GM12874 (cell line): ENCODE measurements at regions not wholly inside any gene's neighbourhood (a gene's known extent, or its start where the extent isn't known, plus 50 kb on each side); places are given as distances from the start of the nearest gene placed in this dataset.

Experiments used
- TF ChIP-seq, protein P1 (sequence below): IDR thresholded peaks from 2 replicates; pipeline ENCODE4 v1.5.1; 2011; ENCODE audit warnings: low read depth, mild to moderate bottlenecking, control low read depth, low read length, moderate library complexity; ENCODE audit not compliant: insufficient read depth

DNA sequence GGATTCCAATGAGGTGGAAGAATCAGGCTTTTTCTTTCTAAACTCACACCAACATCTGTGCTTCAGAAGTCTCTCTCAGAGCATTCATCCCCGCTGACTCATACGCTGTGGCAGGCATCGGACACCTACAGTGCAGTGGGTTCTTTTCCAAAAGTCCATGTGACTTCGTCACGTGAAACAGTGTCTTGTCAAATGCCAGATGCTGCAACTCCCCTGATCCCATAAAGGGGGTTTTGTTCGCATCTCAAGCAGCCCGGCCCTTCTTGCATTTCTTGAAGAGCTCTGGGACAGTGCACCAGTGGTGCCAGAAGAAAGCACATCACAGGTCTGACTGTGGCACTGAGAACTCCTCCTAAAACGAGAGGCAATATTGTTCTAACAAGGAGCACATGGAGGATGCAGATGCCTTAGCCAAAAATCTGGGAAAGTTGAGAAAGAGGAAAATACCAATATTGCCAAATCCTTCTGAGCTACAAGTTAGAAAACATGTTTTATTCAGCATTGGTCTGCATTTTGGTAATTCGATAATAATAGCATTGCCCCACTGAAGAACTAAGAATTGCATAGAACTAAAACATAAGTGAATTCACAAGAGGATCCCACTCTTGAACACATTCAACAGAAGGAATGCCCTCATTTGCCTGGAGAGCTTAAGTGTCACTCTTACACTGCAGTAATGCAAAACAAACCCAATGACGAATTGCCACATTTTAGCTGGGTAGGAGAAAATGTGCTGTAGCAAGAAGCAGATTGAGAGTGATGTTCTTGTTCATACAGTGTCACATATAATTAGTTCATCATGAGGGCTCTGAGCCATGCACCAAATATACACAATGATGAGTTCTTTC lies 204.4 kb downstream of the CXCL12 start:
- TF ChIP-seq, protein P1, sequence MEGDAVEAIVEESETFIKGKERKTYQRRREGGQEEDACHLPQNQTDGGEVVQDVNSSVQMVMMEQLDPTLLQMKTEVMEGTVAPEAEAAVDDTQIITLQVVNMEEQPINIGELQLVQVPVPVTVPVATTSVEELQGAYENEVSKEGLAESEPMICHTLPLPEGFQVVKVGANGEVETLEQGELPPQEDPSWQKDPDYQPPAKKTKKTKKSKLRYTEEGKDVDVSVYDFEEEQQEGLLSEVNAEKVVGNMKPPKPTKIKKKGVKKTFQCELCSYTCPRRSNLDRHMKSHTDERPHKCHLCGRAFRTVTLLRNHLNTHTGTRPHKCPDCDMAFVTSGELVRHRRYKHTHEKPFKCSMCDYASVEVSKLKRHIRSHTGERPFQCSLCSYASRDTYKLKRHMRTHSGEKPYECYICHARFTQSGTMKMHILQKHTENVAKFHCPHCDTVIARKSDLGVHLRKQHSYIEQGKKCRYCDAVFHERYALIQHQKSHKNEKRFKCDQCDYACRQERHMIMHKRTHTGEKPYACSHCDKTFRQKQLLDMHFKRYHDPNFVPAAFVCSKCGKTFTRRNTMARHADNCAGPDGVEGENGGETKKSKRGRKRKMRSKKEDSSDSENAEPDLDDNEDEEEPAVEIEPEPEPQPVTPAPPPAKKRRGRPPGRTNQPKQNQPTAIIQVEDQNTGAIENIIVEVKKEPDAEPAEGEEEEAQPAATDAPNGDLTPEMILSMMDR = no peak

DNA sequence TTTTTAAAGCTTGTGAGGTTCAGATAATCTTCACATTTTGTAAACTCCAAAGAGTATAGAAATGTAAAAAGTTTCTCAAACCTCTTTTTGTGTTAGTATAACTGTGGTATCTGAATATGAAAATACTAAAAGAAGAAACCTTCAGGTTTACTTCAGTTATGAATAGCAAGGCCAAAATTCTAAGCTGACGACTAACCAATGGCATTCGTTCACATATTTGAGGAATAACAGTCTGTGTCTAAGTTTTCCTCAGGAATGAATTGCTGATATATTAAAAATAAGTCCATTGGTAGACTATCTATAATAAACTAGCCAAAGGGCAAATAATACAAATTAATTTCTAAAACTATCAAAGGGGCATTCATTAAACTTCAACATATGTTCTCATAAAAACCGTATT lies 206.0 kb downstream of the CXCL12 start:
- TF ChIP-seq, protein P1 = no peak

DNA sequence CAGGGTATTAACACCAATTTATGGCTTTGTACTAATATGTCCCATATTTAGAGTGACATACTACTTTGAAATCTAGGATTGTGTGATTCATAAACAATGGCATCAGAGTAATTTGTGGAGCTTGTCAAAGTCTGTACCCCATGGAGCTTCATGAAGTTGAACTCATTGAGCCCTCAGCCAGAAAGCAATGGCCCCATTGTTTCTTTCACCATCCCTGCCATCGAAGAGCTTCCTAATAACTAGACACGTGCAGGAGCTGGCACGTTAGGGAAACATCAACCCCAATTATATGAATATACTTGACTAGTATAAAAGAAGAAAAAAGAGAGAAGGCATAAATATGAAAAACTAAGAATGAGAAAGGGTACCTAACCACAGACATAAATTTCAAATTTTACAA lies 206.6 kb downstream of the CXCL12 start:
- TF ChIP-seq, protein P1 = no peak

DNA sequence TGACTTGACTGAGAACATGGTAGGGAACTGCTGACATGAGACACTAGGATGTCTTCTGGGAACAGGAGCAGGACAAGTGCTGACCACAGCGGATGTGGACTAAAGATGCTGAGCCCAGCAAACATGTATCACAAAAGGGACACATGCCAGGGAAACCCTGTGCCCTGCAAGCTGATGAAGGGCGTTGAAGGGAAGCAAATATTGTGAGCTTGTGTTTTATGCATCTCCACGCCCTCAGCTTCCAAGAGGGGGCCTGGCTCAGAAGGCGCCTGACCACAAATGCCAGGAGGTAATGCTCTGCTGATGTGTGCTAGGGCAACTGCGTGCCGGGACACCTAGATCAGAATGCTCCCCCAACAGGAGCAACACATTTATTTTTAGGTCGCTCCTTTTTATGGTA lies 207.3 kb downstream of the CXCL12 start:
- TF ChIP-seq, protein P1 = no peak

DNA sequence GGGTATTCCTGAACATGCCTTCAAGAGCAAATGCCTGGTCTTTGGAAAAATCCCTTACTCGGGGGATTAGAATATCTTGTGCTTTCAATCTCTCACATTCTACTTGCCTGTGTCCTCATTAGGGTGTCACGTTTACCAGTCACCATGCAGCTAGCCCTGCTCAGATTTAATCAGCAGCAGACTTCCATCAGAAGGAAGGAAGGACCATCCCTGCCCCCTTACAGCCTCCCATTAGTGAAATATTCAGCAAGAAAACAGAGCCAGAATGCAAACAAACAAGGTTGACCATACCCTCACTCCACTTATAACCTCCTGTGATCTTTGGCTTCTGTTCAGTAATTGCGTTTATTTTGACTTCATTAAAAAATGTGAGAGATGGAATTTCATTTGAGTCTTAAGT lies 208.6 kb downstream of the CXCL12 start:
- TF ChIP-seq, protein P1 = no peak

DNA sequence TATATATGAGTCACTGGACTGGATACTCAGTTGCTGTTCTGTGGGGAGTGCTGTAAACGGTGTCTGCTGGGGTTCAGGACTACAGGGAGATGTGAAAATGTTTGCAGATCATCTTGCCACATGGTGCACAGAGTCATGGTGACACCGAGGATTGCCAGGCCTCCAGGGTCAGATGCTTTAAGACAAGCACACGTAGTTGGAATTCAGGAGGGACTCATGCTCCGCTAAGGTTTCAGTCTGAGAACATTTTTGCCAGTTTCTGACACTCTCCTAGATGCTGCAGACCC lies 211.3 kb downstream of the CXCL12 start:
- TF ChIP-seq, protein P1 = no peak

DNA sequence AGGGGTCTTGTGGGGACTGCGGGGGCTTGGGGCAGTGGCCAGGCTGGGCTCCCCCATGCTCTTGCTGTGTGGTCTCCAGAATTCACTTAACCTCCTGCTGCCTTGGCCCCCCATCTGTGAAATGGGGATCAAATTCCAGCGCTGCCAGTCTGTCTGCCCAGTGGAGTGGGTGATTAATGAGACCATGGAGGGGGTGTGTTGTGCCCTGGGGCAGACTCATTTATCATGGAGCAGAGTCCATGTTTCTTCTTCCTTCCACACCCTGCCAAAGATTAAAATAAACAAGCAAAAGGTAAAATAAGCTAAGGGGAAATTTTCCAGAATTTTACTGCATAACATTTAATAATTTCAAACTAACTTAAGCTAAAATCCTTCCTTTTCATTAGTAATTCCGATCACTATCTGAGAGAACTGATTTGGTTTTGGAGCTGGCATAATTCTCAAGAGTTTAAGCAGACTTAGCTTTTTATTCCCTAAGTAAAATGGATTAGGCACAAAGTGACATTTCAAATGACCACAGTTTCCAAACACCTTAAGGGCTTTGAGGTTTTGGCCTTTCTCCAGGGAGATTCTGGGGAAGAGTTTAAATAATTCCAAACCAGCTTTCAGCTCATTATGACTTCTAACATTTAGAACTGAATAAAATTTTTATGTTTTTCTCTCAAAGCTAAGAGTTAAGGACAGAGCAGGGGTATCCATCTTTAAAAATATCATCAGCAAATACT lies 211.9 kb downstream of the CXCL12 start:
- TF ChIP-seq, protein P1 = no peak
